CD4-positive, alpha-beta T cell treated with Interleukin-15 for 1 hour (primary cell): ENCODE measurements at regions not wholly inside any gene's neighbourhood (a gene's known extent, or its start where the extent isn't known, plus 50 kb on each side); places are given as distances from the start of the nearest gene placed in this dataset.
"Not testable (repeated sequence)": the region's sequence is repeated elsewhere in the genome, so short reads cannot be mapped to it uniquely, and the experiment has no call there.

Experiments used
- DNase-seq: peaks from one replicate; pipeline ENCODE4 v3.0.0-alpha.2; 2020

DNA sequence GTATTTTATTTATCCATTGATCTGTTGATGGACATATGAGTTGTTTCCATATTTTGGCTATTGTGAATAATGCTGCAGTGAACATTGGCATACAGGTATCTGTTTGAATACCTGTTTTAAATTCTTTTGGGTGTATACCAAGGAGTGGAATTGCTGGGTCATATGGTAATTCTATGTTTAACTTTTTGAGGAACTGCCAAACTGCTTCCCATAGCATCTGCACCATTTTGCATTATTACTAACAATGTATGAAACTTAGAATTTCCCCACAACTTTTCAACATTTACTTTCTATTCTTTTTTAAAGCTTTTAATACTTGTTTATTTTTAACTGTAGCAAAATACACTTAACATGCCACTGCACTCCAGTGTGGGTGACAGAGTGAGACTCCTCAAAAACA is 57.0 kb upstream of the MSN start:
- no peak for DNase-seq

DNA sequence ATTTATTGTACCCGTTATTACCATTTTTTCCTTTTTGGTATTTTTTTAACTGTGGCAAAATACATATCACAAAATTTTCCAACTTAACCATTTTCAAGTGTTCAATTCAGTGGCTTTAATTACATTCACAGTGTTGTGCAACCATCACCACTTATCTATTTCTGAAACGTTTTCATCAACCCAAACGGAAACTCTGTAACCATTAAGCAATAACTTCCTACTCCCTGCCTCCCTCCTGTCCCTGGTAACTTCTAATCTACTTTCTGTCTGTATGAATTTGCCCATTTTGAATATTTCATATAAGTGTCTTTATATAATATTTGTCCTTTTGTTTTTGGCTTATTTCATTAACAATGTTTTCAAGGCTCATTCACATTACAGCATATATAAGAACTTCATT is 57.4 kb upstream of the MSN start:
- DNase-seq = no peak

DNA sequence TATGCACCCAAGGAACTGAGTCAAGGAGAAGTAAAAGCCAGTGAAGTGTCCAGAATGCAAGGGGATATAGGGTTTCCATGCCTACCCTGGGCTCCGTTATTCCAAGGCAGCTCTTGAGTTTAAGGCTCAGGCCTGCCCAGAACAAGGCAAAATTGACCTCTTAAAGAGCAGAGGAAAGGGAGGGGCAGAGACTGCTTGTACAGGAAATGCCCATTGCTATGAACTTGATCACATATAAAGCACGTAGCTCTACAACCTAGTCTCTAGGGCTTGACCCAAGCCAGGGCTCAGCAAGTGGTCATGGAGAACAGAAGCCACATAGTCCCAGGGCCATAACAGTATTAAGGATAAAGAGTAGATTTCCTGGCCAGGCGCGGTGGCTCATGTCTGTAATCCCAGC is 58.2 kb upstream of the MSN start:
- DNase-seq = no peak

DNA sequence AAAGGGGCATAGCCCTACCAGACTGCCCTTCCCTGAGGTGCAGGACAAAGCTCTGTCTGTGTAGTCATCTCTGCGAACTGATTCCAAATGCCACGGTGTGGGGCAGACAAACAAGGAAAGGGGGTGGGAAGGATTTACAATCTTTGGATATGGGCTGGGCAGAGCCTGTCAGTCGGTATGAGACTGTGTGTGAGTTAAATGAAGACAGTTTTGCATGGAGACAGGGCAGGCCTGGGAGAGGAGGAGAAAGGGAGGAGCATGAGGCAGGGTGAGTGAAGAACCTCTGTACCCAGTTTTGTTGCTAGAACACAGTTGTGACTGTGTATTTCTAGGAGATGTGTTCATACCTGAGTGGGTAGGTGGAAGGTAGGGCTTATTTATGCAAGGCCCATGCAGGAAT is 59.4 kb upstream of the MSN start:
- DNase-seq = no peak

DNA sequence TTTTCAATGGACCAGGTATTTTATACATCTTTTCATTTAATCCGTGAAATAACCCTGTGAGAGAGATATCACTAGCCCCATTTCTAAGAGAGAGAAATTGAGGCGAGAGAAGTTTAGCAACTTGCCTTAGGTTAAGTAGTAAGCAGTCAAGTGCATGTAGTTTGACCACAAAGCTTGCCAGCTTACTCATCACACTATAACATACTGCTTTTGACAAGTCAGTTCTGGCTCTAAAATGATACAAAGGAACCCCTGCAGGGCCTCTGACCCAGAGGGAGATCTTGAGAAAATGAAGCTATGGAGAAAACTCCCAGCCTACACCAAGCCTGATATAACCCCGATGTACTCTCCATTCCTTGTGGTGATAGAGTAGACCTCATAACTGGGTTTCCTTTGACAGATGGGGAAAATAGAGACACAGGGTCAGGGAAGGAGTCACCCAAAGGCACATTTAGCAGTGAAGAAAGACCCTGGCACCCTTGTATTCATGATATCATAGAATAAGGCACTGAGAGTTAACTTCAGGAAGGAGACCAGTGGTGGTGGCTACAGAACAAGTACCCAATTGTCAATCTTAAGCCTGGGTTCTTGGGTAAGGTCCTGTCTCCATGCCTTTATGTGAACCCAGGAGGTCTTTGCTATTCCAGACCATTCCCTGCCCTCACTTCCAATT is 60.2 kb upstream of the MSN start:
- DNase-seq = no peak

DNA sequence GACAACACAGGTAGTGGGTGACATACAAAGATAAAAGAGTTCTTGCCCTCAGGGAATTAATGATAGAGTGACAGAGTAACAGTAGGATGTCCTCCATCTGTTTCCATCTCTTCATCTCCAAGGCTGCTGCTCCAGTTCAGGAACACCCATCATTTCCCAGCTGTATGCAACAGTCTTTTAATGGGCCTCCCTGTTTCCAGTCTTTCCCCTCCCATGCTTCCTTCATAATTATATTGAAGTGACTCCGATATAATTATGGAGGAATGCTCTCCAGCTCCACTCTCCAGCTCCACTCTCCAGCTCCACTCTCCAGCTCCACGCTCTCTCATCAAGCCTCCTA is 65.3 kb upstream of the MSN start:
- no peak for DNase-seq

DNA sequence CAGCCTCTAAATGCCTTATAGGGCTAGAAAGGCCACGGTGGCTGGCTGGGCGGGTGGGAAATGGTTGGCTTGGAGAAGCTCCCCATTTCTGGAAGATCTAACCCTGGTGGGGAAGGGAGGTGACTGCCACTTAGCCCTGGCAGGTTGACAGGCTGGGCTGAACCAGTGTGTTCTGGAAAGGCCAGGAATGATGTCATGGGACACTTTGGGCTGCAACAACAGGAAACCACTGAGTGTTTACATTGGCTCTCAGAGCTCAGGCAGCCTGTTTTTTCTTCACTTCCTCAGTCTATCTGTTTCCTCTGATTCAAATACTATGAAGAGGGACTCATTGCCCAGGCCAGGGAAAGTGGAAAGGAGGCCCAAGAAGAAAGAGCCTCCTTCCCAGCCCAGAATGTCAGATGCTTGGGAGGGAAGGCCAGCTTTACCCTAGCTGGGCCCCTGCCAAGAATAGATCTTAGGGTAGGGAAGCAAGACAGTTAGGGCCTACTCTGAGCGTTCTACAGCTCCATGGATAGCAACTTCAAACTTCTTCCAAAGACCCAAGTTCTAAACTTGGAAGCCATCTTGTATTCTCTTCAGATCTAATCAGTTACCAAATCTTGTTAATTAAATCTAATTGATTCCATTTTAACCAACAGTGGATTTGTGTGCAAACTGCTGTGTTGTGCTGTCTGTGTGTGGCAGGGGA is 65.8 kb upstream of the MSN start:
- peak; percentile 73 for DNase-seq

DNA sequence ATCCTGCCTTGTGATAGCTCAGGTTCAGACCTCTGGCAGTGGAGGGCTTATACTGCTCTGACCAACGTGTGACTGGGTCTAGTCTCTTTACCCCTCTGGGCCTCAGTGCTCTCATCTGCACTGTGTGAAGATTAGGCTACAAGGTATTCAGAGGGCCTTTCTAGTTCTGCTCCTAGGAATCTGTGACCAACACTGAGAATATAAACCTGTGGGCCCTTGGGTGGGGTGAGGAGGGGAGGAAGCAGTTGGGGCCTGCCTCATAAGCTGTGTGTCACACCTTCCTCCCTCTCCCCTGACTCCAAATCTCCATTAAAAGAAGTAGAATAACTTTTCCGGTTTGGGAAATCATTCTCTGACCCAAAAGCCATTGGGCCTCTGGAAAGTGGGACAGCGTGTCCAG is 66.3 kb upstream of the MSN start:
- DNase-seq = no peak

DNA sequence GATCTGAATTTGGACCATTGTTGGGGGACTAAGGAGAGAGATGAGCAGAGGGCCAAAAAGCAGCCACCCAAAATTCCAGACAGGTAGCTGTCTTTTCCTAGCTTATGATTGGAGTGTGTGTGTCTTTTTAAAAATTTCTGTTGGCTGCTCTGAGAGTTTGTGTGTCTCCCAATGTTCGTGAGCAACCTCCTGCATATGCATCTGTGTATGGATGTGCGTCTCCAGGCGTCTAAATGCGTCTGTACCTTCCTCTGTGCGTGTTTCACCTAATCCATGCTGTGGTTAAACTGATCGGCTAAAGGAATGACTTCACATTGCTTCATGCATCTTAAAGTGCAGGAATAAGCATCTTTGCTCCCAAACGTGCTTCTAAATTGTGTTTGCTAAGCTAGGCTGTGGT is 65.5 kb upstream of the LAS1L start:
- DNase-seq = no peak

DNA sequence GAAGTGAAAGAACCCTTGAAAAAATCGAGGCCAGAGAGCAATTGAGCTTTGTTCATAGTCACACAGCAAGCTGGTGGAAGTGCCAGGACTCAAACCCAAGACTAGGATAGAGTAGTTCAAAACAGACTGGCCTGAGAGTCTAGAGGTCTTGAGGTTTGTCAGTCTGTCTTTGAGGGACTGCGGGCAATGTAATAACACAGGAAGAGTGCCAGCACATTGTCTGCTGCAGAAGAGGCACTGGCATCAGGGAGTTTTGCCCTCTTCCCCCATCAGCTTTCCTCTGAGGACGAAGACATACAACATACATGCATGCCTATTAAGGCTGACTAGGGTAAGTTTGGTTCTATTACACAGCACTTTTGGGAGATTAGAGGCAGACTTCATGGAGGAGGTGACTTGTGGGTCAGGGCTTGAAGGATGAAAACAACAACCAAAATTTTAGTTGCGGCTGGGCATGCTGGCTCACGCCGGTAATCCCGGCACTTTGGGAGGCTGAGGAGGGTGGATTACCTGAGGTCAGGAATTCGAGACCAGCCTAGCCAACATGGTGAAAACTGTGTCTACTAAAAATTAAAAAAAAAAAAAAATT is 64.1 kb upstream of the LAS1L start:
- no peak for DNase-seq

DNA sequence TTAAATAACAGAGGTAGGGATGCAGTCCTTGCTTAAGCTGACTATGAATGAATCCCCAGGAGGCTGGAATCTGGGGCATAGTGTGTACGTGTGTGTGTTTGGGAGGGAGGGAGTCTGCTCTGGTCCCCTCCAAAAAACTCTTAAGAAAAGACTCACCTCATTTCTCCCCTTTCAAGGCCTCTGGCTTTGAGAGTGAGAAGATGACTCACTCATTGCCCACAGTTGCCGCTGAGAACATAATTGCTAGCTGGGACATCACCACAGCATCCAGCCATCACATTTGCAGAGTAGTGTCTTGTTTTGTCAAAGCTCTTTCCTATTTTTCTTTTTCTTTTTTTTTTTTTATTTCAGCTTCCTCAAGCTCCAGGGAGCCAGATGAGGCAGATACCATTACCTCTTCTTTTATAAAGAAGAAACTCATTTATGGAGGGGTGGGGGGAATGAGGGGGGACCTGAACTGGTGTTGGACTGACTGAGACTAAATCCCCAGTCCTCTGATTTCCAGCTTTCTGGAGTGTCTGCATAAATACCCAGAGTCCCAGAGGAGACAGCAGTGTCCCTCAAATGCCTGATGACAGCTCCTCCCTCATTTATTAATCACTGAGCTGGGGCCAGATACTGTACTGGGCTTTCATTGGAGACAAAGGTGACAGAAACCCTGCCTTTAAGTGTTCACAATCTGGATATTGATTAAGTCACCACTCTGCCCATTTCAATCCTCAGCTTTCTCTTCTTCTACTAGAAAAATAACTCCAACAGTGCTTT is 61.9 kb upstream of the LAS1L start:
- peak; percentile 71 for DNase-seq

DNA sequence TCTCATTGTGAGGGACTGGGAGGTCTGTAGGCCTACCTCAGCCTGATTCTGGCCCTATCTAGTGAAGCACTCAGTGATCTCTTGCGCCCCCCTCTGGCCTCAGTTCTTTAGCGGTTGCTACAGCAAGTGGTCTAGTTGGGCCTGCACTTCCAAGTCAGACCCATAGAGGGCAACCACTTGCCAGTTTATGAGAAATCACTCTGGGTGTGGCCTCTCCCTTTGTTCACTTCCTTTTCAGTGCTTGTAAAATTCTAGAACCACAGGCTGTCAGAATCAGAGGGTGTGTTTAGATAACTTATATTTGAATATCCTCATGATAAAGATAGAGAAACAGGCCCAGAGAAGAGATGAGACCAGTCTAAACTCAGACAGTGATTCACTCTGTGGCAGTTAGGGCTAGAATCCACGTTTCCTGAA is 60.9 kb upstream of the LAS1L start:
- peak; percentile 94 for DNase-seq

DNA sequence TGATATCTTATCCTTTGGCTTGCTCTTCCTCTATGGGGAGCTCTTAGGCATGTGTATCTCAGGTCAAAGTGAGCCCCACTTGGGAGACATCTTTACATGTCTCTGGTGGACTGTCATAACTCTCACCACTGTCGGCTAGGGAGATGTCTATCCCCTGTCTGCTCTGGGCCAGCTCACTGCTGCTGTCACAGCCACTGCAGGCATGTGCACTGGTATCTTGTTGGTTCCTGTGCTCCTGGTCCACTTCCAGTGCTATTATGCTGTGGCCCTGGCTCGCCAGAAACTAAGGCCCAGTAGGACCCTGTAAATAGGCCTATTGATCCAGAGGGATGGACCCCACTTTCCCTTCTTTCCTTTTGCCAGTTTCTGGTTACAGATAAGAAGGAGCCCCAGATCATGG is 56.6 kb upstream of the LAS1L start:
- DNase-seq = no peak

DNA sequence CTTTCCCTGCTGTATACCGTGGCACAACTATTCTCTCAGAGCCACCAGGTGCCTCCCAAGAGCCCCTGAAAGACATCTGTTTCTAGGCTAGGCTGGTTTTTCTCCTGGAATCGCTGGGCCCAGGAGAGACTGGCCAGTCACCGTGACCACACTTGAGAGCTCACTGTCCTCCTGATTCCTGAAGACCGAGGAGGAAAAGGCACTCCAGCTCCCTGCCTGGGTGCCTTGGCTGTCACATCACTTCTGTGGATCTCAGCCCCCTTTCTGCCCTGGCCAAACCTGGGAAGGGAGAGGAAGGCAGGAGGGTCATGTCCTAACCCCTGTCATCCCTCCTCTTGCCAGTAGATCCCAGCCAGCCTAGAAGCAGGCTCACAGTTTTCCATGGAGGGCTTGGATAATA is 54.7 kb upstream of the LAS1L start:
- DNase-seq = no peak

DNA sequence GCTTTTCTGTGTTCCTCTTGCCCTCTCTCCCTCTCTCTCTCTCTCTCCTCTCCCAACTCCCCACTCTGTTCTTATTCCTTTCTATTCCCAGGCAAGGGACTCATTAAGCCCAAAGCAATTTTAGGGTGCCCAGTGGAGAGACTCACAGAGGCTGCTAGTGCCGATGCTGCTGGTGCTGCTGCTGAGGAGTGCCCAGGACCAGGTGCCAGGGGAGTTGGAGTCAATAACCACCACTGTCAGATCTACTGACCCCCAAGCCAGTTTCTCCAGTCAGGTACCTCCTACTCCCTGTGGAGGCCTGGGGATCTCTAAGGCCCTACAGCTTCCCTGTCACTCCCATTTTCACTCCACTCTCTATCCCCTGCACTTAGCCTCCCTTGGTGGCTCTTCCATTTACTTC is 54.2 kb upstream of the LAS1L start:
- DNase-seq = no peak

DNA sequence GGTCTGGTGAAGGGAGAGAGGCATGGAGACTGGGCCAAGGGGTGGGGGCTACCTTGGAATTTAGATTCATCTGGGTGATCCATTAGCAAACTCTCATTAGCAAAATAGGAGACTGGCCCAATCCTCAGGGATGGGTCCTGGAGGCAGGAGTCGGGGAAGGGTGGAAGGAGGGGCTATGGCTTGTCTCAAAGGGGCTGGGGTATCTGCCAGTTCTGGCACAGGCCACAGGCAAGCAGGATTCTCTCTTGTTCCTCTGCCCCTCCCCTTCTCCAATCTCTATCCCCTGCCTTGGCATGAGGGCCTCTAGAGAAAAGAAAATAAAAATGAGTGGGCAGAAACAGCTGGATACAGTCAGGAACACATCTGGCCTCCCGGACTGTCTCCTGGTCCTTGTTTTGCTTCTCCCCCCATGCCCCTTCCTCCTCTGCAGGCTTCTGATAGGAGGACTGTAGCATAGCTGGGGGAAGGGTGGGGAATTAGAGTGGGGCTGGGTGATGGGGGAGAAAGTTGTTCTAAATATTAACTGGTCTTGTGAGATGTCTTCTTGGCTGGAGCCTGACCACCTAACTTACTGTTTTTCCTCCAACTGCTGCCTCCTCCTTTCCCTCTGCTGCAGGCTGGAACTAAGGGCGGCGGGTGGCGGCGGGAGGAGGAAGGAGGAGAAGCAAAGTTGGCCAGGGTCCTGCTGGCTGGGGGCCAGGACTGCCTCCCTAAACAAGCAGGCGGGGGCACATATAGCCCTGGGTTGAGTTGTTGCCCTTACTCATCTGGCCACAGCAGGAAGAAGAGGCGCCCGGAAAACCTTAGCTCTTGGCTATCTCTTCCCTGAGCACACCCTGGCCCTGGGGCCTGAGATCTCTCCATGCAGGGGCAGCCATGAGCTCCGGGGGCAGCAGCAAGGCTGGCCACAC is 53.3 kb upstream of the LAS1L start:
- no peak for DNase-seq

DNA sequence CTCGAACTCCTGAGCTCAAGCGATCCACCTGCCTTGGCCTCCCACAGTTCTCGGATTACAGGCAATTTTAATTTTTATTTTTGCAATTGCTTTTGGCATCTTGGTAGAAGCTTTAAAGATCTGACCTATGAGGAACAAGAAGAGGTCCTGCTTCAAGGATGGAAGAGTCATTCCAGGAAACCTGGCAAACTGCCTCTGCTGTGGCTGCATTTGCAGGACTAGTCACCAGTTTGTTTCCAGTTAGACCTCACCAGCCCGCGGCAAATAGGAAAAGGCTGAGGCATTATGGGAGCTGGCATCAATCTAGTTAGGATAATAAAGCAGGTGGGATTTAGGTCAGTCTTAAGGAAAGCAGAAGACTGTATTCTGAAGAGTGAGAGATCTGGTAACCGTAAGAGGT is 51.9 kb upstream of the LAS1L start:
- no peak for DNase-seq

DNA sequence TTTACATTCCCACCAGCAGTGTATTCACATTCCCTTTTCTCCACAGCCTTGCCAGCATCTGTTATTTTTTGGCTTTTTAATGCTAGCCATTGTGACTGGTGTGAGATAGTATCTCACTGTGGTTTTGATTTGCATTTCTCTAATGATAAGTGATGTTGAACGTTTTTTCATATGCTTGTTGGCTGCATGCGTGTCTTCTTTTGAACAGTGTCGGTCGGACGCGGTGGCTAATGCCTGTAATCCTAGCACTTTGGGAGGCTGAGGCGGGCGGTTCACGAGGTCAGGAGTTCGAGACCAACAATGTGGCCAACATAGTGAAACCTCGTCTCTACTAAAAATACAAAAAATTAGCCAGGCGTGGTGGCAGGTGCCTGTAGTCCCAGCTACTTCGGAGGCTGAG is 50.6 kb upstream of the LAS1L start:
- not testable (repeated sequence) for DNase-seq
